GM21423 (cell line): ENCODE measurements at regions not wholly inside any gene's neighbourhood (a gene's known extent, or its start where the extent isn't known, plus 50 kb on each side); places are given as distances from the start of the nearest gene placed in this dataset.

Experiments used
- ATAC-seq: cut with Tn5 transposase; IDR thresholded peaks from one replicate; pipeline ENCODE4 v1.9.1; 2021; ENCODE audit warnings: mild to moderate bottlenecking, moderate library complexity; ENCODE audit not compliant: unreplicated experiment

- no peak for ATAC-seq
Observed at GRCh38 chr9:22278426-22278825, 168.2 kb upstream of the DMRTA1 start.

- no peak for ATAC-seq
Observed at GRCh38 chr9:22279636-22280035, 167.0 kb upstream of the DMRTA1 start.

GRCh38 chr9:22285066-22285465, 161.6 kb upstream of the DMRTA1 start:
- no peak for ATAC-seq

GRCh38 chr9:22286661-22287060, 160.0 kb upstream of the DMRTA1 start:
- no peak for ATAC-seq

- ATAC-seq, result no peak
Observed at GRCh38 chr9:22288661-22289060, 158.0 kb upstream of the DMRTA1 start.

- no peak for ATAC-seq
Observed at GRCh38 chr9:22307013-22307711, 139.5 kb upstream of the DMRTA1 start.

- no peak for ATAC-seq
Observed at GRCh38 chr9:22308177-22308576, 138.4 kb upstream of the DMRTA1 start.

GRCh38 chr9:22316645-22317044, 130.0 kb upstream of the DMRTA1 start:
- ATAC-seq, result no peak

- no peak for ATAC-seq
Observed at GRCh38 chr9:22331533-22331932, 115.1 kb upstream of the DMRTA1 start.

GRCh38 chr9:22332202-22332601, 114.4 kb upstream of the DMRTA1 start:
- ATAC-seq, result no peak

GRCh38 chr9:22337261-22337660, 109.4 kb upstream of the DMRTA1 start:
- no peak for ATAC-seq

- ATAC-seq, result no peak
Observed at GRCh38 chr9:22342491-22343217, 104.0 kb upstream of the DMRTA1 start.

- no peak for ATAC-seq
Observed at GRCh38 chr9:22343218-22343611, 103.4 kb upstream of the DMRTA1 start.

- ATAC-seq, result no peak
Observed at GRCh38 chr9:22354699-22355384, 91.8 kb upstream of the DMRTA1 start.

GRCh38 chr9:22356985-22357384, 89.6 kb upstream of the DMRTA1 start:
- ATAC-seq, result no peak

GRCh38 chr9:22363421-22363887, 83.2 kb upstream of the DMRTA1 start:
- no peak for ATAC-seq

GRCh38 chr9:22373636-22374035, 73.0 kb upstream of the DMRTA1 start:
- ATAC-seq, result no peak

GRCh38 chr9:22374051-22374450, 72.6 kb upstream of the DMRTA1 start:
- ATAC-seq, result no peak

- ATAC-seq, result no peak
Observed at GRCh38 chr9:22379272-22379671, 67.4 kb upstream of the DMRTA1 start.

GRCh38 chr9:22381170-22381569, 65.5 kb upstream of the DMRTA1 start:
- no peak for ATAC-seq

GRCh38 chr9:22382331-22382730, 64.3 kb upstream of the DMRTA1 start:
- no peak for ATAC-seq

GRCh38 chr9:22383718-22384117, 62.9 kb upstream of the DMRTA1 start:
- no peak for ATAC-seq
